ENCODE measurements at regions not wholly inside any gene's neighbourhood (a gene's known extent, or its start where the extent isn't known, plus 50 kb on each side); places are given as distances from the start of the nearest gene placed in this dataset.
A peak's percentile ranks its signal among the peaks of the same experiment; 100 is the strongest.

GRCh38 chr4:16377887-16378286 lies 151.6 kb upstream of the TAPT1 start:
- no peak for DNase-seq (ENCODE audit: extremely low read depth, low read depth)

- DNase-seq (ENCODE audit: extremely low read depth, low read depth): no peak
Measured at GRCh38 chr4:16365036-16365569, 138.8 kb upstream of the TAPT1 start.

- DNase-seq (ENCODE audit: extremely low read depth, low read depth): no peak
Measured at GRCh38 chr4:16360694-16361262, 134.5 kb upstream of the TAPT1 start.

- no peak for DNase-seq (ENCODE audit: extremely low read depth, low read depth)
Measured at GRCh38 chr4:16353165-16353564, 126.9 kb upstream of the TAPT1 start.

- DNase-seq (ENCODE audit: extremely low read depth, low read depth): no peak
Measured at GRCh38 chr4:16351161-16351560, 124.9 kb upstream of the TAPT1 start.

GRCh38 chr4:16344853-16345252 lies 118.6 kb upstream of the TAPT1 start:
- no peak for DNase-seq (ENCODE audit: extremely low read depth, low read depth)

GRCh38 chr4:16337936-16338335 lies 111.7 kb upstream of the TAPT1 start:
- no peak for DNase-seq (ENCODE audit: extremely low read depth, low read depth)

GRCh38 chr4:16334601-16335000 lies 108.3 kb upstream of the TAPT1 start:
- DNase-seq (ENCODE audit: extremely low read depth, low read depth): no peak

- no peak for DNase-seq (ENCODE audit: extremely low read depth, low read depth)
Measured at GRCh38 chr4:16329797-16330134, 103.5 kb upstream of the TAPT1 start.

GRCh38 chr4:16329125-16329796 lies 103.0 kb upstream of the TAPT1 start:
- DNase-seq (ENCODE audit: extremely low read depth, low read depth): no peak

- DNase-seq (ENCODE audit: extremely low read depth, low read depth): no peak
Measured at GRCh38 chr4:16322183-16322582, 95.9 kb upstream of the TAPT1 start.

- no peak for DNase-seq (ENCODE audit: extremely low read depth, low read depth)
Measured at GRCh38 chr4:16315456-16315855, 89.2 kb upstream of the TAPT1 start.

- DNase-seq (ENCODE audit: extremely low read depth, low read depth): no peak
Measured at GRCh38 chr4:16310606-16311005, 84.3 kb upstream of the TAPT1 start.

GRCh38 chr4:16302648-16303047 lies 76.4 kb upstream of the TAPT1 start:
- DNase-seq (ENCODE audit: extremely low read depth, low read depth): no peak

- DNase-seq (ENCODE audit: extremely low read depth, low read depth): no peak
Measured at GRCh38 chr4:16297003-16297402, 70.7 kb upstream of the TAPT1 start.

GRCh38 chr4:16294455-16294854 lies 68.2 kb upstream of the TAPT1 start:
- DNase-seq (ENCODE audit: extremely low read depth, low read depth): no peak

- no peak for DNase-seq (ENCODE audit: extremely low read depth, low read depth)
Measured at GRCh38 chr4:16293210-16293838, 67.1 kb upstream of the TAPT1 start.

- DNase-seq (ENCODE audit: extremely low read depth, low read depth): no peak
Measured at GRCh38 chr4:16292585-16292984, 66.3 kb upstream of the TAPT1 start.

- DNase-seq (ENCODE audit: extremely low read depth, low read depth): no peak
Measured at GRCh38 chr4:16290681-16291420, 64.6 kb upstream of the TAPT1 start.

GRCh38 chr4:16289897-16290554 lies 63.8 kb upstream of the TAPT1 start:
- DNase-seq (ENCODE audit: extremely low read depth, low read depth): peak; percentile 29

- no peak for DNase-seq (ENCODE audit: extremely low read depth, low read depth)
Measured at GRCh38 chr4:16284050-16284449, 57.8 kb upstream of the TAPT1 start.
